C4-2B (cell line): ENCODE measurements at regions not wholly inside any gene's neighbourhood (a gene's known extent, or its start where the extent isn't known, plus 50 kb on each side); places are given as distances from the start of the nearest gene placed in this dataset.

Source experiments
- H3K27ac ChIP-seq: fragments of 450-650 bp; 2 replicates; pipeline ENCODE4 v1.5.1; 2017
- ZFX ChIP-seq: fragments of 450-650 bp; IDR thresholded peaks from 2 replicates; pipeline ENCODE4 v1.6.1; 2017
- TF ChIP-seq, protein P1 (sequence below): fragments of 450-650 bp; conservative IDR thresholded peaks from 2 replicates; pipeline ENCODE4 v1.5.1; 2017; ENCODE audit warnings: mild to moderate bottlenecking

DNA sequence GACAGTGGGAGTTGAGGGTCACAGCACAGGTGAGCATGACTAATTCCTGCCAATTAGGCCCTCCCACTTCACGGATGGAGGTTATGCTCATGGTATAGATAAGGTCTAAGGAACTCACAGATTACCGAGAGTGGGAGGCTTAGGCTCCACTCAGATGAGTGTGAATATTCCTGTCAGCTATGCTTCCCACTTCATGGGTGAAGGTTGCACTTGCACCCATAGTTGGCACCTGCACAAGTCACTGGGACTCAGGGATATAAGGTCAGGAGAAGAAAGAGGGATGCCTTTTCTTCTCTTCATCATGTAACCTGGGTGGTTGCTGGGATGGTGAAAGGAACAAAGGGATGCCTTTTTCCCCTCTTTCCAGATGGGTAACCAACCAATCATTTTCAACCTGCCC, 264.9 kb upstream of the TNC start:
- TF ChIP-seq, protein P1, sequence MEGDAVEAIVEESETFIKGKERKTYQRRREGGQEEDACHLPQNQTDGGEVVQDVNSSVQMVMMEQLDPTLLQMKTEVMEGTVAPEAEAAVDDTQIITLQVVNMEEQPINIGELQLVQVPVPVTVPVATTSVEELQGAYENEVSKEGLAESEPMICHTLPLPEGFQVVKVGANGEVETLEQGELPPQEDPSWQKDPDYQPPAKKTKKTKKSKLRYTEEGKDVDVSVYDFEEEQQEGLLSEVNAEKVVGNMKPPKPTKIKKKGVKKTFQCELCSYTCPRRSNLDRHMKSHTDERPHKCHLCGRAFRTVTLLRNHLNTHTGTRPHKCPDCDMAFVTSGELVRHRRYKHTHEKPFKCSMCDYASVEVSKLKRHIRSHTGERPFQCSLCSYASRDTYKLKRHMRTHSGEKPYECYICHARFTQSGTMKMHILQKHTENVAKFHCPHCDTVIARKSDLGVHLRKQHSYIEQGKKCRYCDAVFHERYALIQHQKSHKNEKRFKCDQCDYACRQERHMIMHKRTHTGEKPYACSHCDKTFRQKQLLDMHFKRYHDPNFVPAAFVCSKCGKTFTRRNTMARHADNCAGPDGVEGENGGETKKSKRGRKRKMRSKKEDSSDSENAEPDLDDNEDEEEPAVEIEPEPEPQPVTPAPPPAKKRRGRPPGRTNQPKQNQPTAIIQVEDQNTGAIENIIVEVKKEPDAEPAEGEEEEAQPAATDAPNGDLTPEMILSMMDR: no peak
- no peak for TF ChIP-seq ZFX
- H3K27ac ChIP-seq: no peak overlapping the region

DNA sequence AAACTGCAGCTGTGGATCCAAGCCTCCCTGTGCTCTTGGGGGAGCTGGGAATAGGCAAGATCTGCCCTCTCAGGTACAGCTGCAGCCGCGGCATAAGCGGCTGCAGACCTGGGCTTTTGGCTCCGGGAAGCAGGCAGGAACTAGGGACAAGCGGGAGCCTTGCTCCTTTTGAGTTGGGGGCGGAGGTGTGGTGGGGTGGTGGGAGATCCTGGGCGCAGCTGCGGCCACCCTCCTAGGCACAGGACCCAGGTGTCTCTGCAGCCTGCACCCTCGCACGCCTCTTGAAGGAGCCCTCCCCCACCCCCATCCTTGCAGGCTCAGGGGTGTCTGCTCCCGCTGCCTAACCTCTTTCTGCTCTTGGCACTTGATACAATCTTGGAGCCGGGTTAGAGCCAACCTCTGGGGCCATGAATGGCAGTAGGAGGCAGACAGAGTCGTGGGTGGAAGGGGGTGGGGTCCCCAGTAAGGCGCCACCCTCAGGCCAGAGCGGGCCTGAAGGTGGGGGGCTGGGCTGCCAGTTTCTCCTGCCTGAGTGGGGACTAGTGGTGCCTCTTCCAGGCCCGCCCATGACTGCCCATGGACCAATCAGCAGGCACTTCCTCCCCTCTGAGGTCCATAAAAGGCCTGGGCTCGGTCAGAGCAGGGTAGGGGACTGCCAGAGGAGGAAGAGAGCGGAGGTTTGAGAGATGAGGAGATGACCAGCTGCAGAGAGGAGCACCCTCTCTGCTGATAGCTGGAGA, 267.6 kb upstream of the TNC start:
- H3K27ac ChIP-seq: no peak overlapping the region
- TF ChIP-seq, protein P1: no peak
- no peak for TF ChIP-seq ZFX

DNA sequence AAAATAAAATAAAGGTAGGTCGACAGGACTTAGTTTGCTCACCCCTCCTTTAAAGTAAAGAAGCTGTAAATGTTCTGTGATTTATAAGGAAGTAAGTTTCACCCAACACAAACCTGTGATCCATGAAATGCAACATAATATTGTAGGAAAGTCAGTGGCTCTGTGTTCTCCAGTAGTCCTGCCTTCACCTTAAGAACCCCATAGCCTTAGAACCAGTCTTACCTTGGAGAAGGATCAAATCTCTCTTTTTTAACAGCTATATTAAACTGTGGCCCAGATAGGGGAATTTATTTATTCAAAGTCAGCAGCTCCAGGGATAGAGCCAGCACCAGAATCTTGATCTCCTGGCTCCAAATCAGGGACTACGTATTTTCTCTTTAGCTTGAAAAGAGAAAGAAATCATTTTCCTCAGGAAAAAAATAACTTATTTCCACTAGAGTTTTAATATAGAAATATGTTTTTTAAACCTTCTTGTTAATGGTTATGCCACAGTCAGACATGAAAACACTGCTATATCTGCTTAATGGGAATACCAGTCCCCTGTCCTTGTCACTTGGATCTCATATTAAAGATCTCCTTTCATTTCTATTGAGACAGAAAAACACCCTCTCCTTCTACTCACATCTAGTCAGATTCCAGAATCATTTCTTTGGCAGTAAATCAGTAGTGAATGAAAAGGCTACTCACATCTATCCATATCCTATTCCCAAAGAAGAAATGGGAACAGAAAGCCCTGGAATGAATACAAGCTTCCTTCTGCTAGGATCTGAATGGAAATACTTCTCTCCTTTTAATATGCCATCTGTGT, 269.2 kb upstream of the TNC start:
- H3K27ac ChIP-seq: no peak overlapping the region
- TF ChIP-seq, protein P1: no peak
- no peak for TF ChIP-seq ZFX

DNA sequence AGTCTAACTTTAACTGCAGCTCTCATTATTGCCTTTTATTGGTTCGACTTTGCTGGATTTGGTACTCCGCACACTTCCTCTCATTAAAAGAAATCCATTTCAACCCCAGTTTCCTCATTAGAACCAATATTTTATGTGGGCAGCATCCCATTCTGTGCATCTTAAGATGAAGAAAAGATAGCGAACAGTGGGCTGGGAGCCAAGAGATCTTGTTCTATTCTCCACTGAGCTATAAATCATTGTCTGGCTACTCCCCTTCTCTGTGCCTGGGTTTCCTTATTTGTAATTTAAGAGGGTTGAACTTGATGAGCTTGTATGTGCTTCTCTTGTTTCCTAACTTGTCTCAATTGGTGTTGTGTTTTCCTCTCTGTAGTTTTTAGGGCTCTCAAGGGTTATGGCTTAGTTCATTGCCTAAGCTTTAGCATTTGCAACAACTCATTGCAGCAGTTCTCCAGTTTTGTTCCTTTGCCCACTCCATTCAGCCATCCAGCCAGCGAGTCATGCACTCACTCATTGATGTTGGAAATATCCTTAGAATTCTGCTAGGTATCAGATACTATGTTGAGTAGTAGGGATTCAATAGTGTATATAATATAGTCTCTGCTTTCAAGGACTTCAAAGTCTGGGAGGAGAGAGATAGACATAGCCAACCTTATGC, 273.3 kb upstream of the TNC start:
- TF ChIP-seq, protein P1: no peak
- TF ChIP-seq ZFX: no peak
- H3K27ac ChIP-seq: no peak overlapping the region

DNA sequence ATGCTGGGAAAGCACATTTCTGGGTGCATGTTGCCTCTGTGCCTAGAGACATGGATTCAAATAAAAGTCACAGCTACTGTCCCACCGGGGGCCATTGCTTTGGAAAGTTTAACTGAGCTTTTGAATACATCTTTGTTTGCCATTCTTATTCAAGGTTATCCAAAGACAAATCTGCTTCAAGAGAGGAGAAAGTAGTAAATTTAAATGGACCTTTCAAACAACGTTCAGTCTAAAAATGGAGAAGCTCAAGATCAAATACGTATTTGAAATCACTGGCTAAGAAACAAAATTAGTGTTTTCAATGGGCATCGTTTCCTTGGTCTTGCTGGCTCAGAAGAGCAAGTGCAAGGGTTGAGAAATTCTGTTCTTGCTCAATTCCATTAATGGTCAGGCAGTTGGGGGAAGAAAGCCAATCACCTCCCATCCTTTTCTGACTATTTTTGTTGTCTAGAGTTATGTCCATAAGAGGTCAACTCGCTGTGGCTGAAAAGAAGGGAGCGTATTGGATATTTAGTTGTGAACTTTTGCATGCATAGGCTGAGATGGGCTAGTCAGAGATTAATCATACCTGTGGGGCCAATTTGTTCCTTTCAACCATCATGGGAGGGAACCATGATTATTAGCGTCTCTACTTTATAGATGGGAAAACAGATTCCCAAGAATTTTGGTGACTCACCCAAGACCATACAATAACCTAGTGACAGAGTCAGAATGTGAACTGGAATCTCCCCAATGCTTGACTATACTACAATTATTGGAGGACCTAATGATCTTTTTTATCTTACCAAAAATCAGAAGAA, 276.2 kb upstream of the TNC start:
- no peak for TF ChIP-seq ZFX
- TF ChIP-seq, protein P1: no peak
- no peak overlapping the region for H3K27ac ChIP-seq

DNA sequence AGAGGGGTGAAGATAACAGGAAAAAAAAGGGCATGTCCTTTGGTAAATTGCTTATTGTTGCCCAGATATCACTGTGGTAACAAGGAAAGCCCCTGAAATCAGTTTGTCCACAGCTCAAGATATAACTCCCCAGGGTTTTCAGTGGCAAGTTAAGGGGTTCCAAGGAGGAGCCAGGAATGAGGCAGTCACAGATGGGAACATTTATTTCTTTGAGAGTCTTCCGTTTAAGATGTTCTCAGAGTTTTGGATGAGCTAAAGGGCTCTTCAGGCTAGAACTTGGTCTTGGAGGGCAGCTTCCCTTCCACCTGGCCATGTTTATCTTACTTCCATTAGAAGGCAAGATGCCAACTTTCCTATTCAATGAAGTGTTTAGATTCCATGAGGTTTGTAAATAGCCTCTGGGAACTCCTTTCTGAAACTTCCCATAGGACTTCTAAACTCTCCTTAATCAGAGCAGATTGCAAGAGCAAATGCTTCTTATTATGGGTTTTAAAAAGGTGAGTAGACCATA, 277.6 kb upstream of the TNC start:
- no peak overlapping the region for H3K27ac ChIP-seq
- TF ChIP-seq, protein P1: no peak
- TF ChIP-seq ZFX: no peak
